HepG2 (cell line): ENCODE measurements at regions not wholly inside any gene's neighbourhood (a gene's known extent, or its start where the extent isn't known, plus 50 kb on each side); places are given as distances from the start of the nearest gene placed in this dataset.

Source experiments
- ATAC-seq: fragments of 200-7000 bp; cut with Tn5 transposase; 3 replicates; pipeline ENCODE4 v1.9.1; 2020; ENCODE audit warnings: mild to moderate bottlenecking, moderate library complexity
- BruUV-seq: library from RNA; stranded (reverse); fragments of 400-500 nt; replicated peaks from 2 replicates; lab custom pipeline; 2021; lab: Mats Ljungman, UMichigan
- CTCF ChIA-PET: fragments of 300-600 bp; formaldehyde crosslinking; extraction: SDS; loops from one replicate; lab custom pipeline; 2021; ENCODE audit warnings: low total read pairs, inconsistent platforms, low intra/inter-chr PET ratio; lab: Yijun Ruan, JAX
- POLR2A ChIA-PET: fragments of 350-600 bp; sonication (Branson Sonifier 250); formaldehyde crosslinking; loops from one replicate; lab custom pipeline; 2020; ENCODE audit warnings: antibody characterized with exemption, inconsistent platforms; lab: Yijun Ruan, JAX
- DNase-seq: peaks from one replicate; pipeline ENCODE4 v3.0.0-alpha.2; 2015; ENCODE audit warnings: low spot score
- FAIRE-seq: peaks from 3 replicates; lab custom pipeline; 2011; peaks lifted over from hg19 to GRCh38; lab: Jason Lieb, UNC
- H2AFZ ChIP-seq: one replicate; pipeline ENCODE4 v1.6.1; 2011; ENCODE audit warnings: low read length, inconsistent platforms
- H3K27ac ChIP-seq: fragments of 300-600 bp; 3 replicates; pipeline ENCODE4 v1.8.0; 2011; ENCODE audit warnings: mixed run types, mild to moderate bottlenecking, mixed read lengths, low read length, inconsistent platforms; ENCODE audit not compliant: insufficient read depth; ENCODE audit errors: extremely low read length
- H3K27me3 ChIP-seq, 2 experiments: fragments of 200-600 bp in 1 of 2; 2 replicates in 1 of 2; 3 replicates in 1 of 2; pipeline versions ENCODE4 v1.6.0 to v1.8.0; 2011; ENCODE audit warnings: low read length in 2 of 2, mild to moderate bottlenecking in 2 of 2, moderate library complexity in 2 of 2, inconsistent platforms in 1 of 2; ENCODE audit not compliant: insufficient read depth in 2 of 2, control insufficient read depth in 1 of 2
- H3K36me3 ChIP-seq, 2 experiments: fragments of 200-600 bp in 1 of 2; replicated peaks in 1 of 2; 2 replicates in 1 of 2; 3 replicates in 1 of 2; pipeline versions ENCODE4 v1.5.1 to v1.8.0; 2011; ENCODE audit warnings: low read length in 2 of 2, inconsistent platforms in 1 of 2; ENCODE audit not compliant: insufficient read depth in 2 of 2, control insufficient read depth in 1 of 2
- H3K4me1 ChIP-seq: 2 replicates; pipeline ENCODE4 v1.5.1; 2012; ENCODE audit warnings: low read length, inconsistent platforms; ENCODE audit not compliant: insufficient read depth
- H3K4me2 ChIP-seq: 2 replicates; pipeline ENCODE4 v1.6.0; 2011; ENCODE audit warnings: low read depth, low read length, inconsistent platforms
- H3K4me3 ChIP-seq, 3 experiments: fragments of 200-600 bp in 1 of 3; sonication (generic), shearing (Covaris generic) in 1 of 3; replicated peaks in 1 of 3; 2 replicates each; pipeline ENCODE4 v1.5.1; 2011 to 2016; ENCODE audit warnings: low read length in 3 of 3, inconsistent platforms in 2 of 3, low read depth in 2 of 3, mild to moderate bottlenecking in 2 of 3, control low read depth in 1 of 3, mixed read lengths in 1 of 3; ENCODE audit not compliant: insufficient read depth in 1 of 3
- H3K79me2 ChIP-seq: one replicate; pipeline ENCODE4 v1.6.1; 2011; ENCODE audit warnings: low read length, inconsistent platforms; ENCODE audit not compliant: insufficient read depth
- H3K9ac ChIP-seq: 2 replicates; pipeline ENCODE4 v1.6.0; 2011; ENCODE audit warnings: mild to moderate bottlenecking, low read depth, low read length, inconsistent platforms; ENCODE audit not compliant: insufficient read depth
- H3K9me3 ChIP-seq: 2 replicates; pipeline ENCODE4 v1.5.1; 2012; ENCODE audit warnings: mild to moderate bottlenecking, low read length
- H4K20me1 ChIP-seq: 2 replicates; pipeline ENCODE4 v1.6.0; 2011; ENCODE audit warnings: inconsistent platforms, mild to moderate bottlenecking, low read length, moderate library complexity; ENCODE audit not compliant: insufficient read depth
- MLLT10 ChIP-seq: sonication (generic); formaldehyde crosslinking; IDR thresholded peaks from 2 replicates; pipeline ENCODE4 v1.4.0; 2020; ENCODE audit warnings: missing genetic modification reagents
- NRL ChIP-seq: sonication (generic); formaldehyde crosslinking; IDR thresholded peaks from 2 replicates; pipeline ENCODE4 v1.5.0; 2020; ENCODE audit warnings: missing genetic modification reagents, mild to moderate bottlenecking, moderate library complexity, borderline replicate concordance
- SNAPC5 ChIP-seq: sonication (generic); formaldehyde crosslinking; IDR thresholded peaks from 2 replicates; pipeline ENCODE4 v1.8.1; 2023; ENCODE audit warnings: mild to moderate bottlenecking, missing genetic modification reagents, borderline replicate concordance
- ZNF687 ChIP-seq: sonication (generic); formaldehyde crosslinking; IDR thresholded peaks from 2 replicates; pipeline ENCODE4 v1.5.1; 2020; ENCODE audit warnings: mild to moderate bottlenecking, missing genetic modification reagents, moderate library complexity
- ZNF747 ChIP-seq: sonication (generic); formaldehyde crosslinking; IDR thresholded peaks from 2 replicates; pipeline ENCODE4 v1.8.1; 2023; ENCODE audit warnings: missing genetic modification reagents, mild to moderate bottlenecking, borderline replicate concordance
- WGBS: methylation state at CpG from one replicate; pipeline ENCODE4 v1.1.6; 2017; ENCODE audit warnings: low lambda C conversion rate; 5-methylcytosine and 5-hydroxymethylcytosine counted together
- in situ Hi-C: cut with HindIII; loops from 2 replicates; pipeline ENCODE4 v1.10.0; 2017; ENCODE audit warnings: low pct_unique_long_range_greater_than_20kb; ENCODE audit not compliant: extremely low pct_ligation_motif_present
- intact Hi-C: fragments of 100-400 bp; cut with micrococcal nuclease; formaldehyde crosslinking; loops from one replicate; pipeline ENCODE4 v1.10.0; 2022; ENCODE audit not compliant: unreplicated experiment

GRCh38 chr14:23877538-23878180, 75.9 kb upstream of the DHRS4 start:
- intact Hi-C loops (no loop called here), in situ Hi-C loops (no loop called here)
- Histone ChIP-seq H3K27me3 (peaks cover 0 to 14% of the 10 kb centered on the region in 2 experiments; a peak in 2 of 5 replicates), H3K4me1 (peaks cover 11% of the 10 kb centered on the region), H3K36me3 (no peaks in the 10 kb centered on the region), H3K4me2 (no peak overlapping the region), H3K9ac (no peak overlapping the region), H2AFZ (no peak overlapping the region), H3K4me3 (no peak overlapping the region), H4K20me1 (no peaks in the 10 kb centered on the region), H3K79me2 (no peaks in the 10 kb centered on the region), H3K27ac (no peak overlapping the region), H3K9me3 (no peaks in the 10 kb centered on the region)
- 40% methylated on average over 4 of the region's 4 CpGs for WGBS
- ATAC-seq (no peak), DNase-seq (no peak), FAIRE-seq (no peak)
- TF ChIP-seq ZNF687 (CRISPR knock-in tag) (no peak), ZNF747 (CRISPR knock-in tag) (0 out of 2 replicates have a peak, but pooled peaks have one; percentile 37), MLLT10 (no peak), NRL (CRISPR knock-in tag) (no peak), SNAPC5 (no peak)
- POLR2A ChIA-PET: no interaction called here
- CTCF ChIA-PET: no interaction called here
- no TSS peak for BruUV-seq
